Spinal cord (tissue), 9 donors: ENCODE measurements at regions not wholly inside any gene's neighbourhood (a gene's known extent, or its start where the extent isn't known, plus 50 kb on each side); places are given as distances from the start of the nearest gene placed in this dataset.

Experiments used
- DNase-seq, 6 donors: peaks; one replicate each; pipeline versions ENCODE4 v3.0.0 to v3.0.0-alpha.2; 2013 to 2015; ENCODE audit warnings: low spot score in 6 of 6, low read depth in 4 of 6
- H3K27ac ChIP-seq: one replicate; pipeline ENCODE4 v1.5.1; 2013; ENCODE audit warnings: low read depth, low read length, control low read depth
- H3K27me3 ChIP-seq: one replicate; pipeline ENCODE4 v1.6.1; 2013; ENCODE audit warnings: low read length; ENCODE audit not compliant: control insufficient read depth, insufficient read depth
- H3K36me3 ChIP-seq: one replicate; pipeline ENCODE4 v1.6.1; 2013; ENCODE audit warnings: low read length; ENCODE audit not compliant: control insufficient read depth, insufficient read depth
- H3K4me1 ChIP-seq: one replicate; pipeline ENCODE4 v1.6.1; 2013; ENCODE audit warnings: low read length; ENCODE audit not compliant: control insufficient read depth, insufficient read depth
- H3K4me3 ChIP-seq: one replicate; pipeline ENCODE4 v1.5.1; 2013; ENCODE audit warnings: low read depth, low read length, control low read depth
- H3K9me3 ChIP-seq: one replicate; pipeline ENCODE4 v1.6.1; 2013; ENCODE audit warnings: low read length; ENCODE audit not compliant: control insufficient read depth, insufficient read depth
- WGBS: methylation state at CpG from one replicate; pipeline ENCODE4 v1.1.5; 2013; ENCODE audit warnings: missing lambda C conversion rate; ENCODE audit not compliant: insufficient coverage; 5-methylcytosine and 5-hydroxymethylcytosine counted together
- donor health status: healthy.

- DNase-seq, result no peak
- Histone ChIP-seq H3K9me3 (no peaks in the 10 kb centered on the region), H3K4me3 (no peak overlapping the region), H3K36me3 (no peaks in the 10 kb centered on the region), H3K27me3 (peaks cover 2% of the 10 kb centered on the region), H3K4me1 (peaks cover 16% of the 10 kb centered on the region), H3K27ac (no peak overlapping the region)
- 82% methylated on average over 16 of the region's 18 CpGs for WGBS
These were observed 73.4 kb upstream of the FRMD1 start for GRCh38 chr6:168152306-168152963.

- WGBS, result 69% methylated on average over 25 of the region's 28 CpGs
- peak in 2 of 6 donors; percentile 71 to 83 for DNase-seq
- no peak overlapping the region for H3K27ac ChIP-seq
- no peaks in the 10 kb centered on the region for H3K9me3 ChIP-seq
- H3K36me3 ChIP-seq, result no peaks in the 10 kb centered on the region
- no peak overlapping the region for H3K4me3 ChIP-seq
- H3K27me3 ChIP-seq, result peaks cover 2% of the 10 kb centered on the region
- H3K4me1 ChIP-seq, result peaks cover 7% of the 10 kb centered on the region
These were observed 71.7 kb upstream of the FRMD1 start for GRCh38 chr6:168150551-168151320.

- DNase-seq, result no peak
- WGBS, result 75% methylated on average over 8 of the region's 14 CpGs
These were observed 70.0 kb upstream of the FRMD1 start for GRCh38 chr6:168149015-168149414.

GRCh38 chr6:168148231-168148849, 69.3 kb upstream of the FRMD1 start:
- H3K27me3 ChIP-seq, result peaks cover 2% of the 10 kb centered on the region
- WGBS, result 81% methylated on average over 10 of the region's 14 CpGs
- H3K27ac ChIP-seq, result no peak overlapping the region
- no peak overlapping the region for H3K4me3 ChIP-seq
- H3K36me3 ChIP-seq, result no peaks in the 10 kb centered on the region
- H3K4me1 ChIP-seq, result peaks cover 7% of the 10 kb centered on the region
- no peak for DNase-seq
- no peaks in the 10 kb centered on the region for H3K9me3 ChIP-seq

More at GRCh38 chr6:168149015-168149414, 70.0 kb upstream of the FRMD1 start:
- no peaks in the 10 kb centered on the region for H3K9me3 ChIP-seq
- no peak overlapping the region for H3K27ac ChIP-seq
- H3K27me3 ChIP-seq, result peaks cover 2% of the 10 kb centered on the region
- H3K4me1 ChIP-seq, result peaks cover 7% of the 10 kb centered on the region
- H3K4me3 ChIP-seq, result no peak overlapping the region
- no peaks in the 10 kb centered on the region for H3K36me3 ChIP-seq

- Histone ChIP-seq H3K9me3 (no peaks in the 10 kb centered on the region), H3K4me3 (no peak overlapping the region), H3K4me1 (peaks cover 7% of the 10 kb centered on the region), H3K27ac (no peak overlapping the region), H3K36me3 (no peaks in the 10 kb centered on the region), H3K27me3 (peaks cover 2% of the 10 kb centered on the region)
- no CpG with 5 or more reads among the region's 4 CpGs for WGBS
- DNase-seq, result peak in 2 of 6 donors; percentile 64 to 70
These were observed 68.3 kb upstream of the FRMD1 start for GRCh38 chr6:168147205-168147738.

- Histone ChIP-seq H3K27me3 (no peaks in the 10 kb centered on the region), H3K9me3 (no peaks in the 10 kb centered on the region), H3K4me1 (peaks cover 6% of the 10 kb centered on the region), H3K4me3 (no peak overlapping the region), H3K36me3 (no peaks in the 10 kb centered on the region), H3K27ac (no peak overlapping the region)
- no peak for DNase-seq
- whole genome bisulfite sequencing, result 90% methylated on average over 10 of the region's 12 CpGs
These were observed 67.0 kb upstream of the FRMD1 start for GRCh38 chr6:168145747-168146596.

GRCh38 chr6:168139121-168139520, 60.1 kb upstream of the FRMD1 start:
- WGBS, result 82% methylated on average over 4 of the region's 4 CpGs
- H3K4me3 ChIP-seq, result no peak overlapping the region
- DNase-seq, result no peak
- no peak overlapping the region for H3K27ac ChIP-seq
- H3K9me3 ChIP-seq, result no peaks in the 10 kb centered on the region
- no peaks in the 10 kb centered on the region for H3K27me3 ChIP-seq
- peaks cover 3% of the 10 kb centered on the region for H3K4me1 ChIP-seq
- no peaks in the 10 kb centered on the region for H3K36me3 ChIP-seq

- Histone ChIP-seq H3K36me3 (no peaks in the 10 kb centered on the region), H3K4me1 (peaks cover 10% of the 10 kb centered on the region), H3K27me3 (no peaks in the 10 kb centered on the region), H3K9me3 (no peaks in the 10 kb centered on the region), H3K27ac (no peak overlapping the region), H3K4me3 (no peak overlapping the region)
- 81% methylated on average over 5 of the region's 6 CpGs for WGBS
- no peak for DNase-seq
These were observed 59.4 kb upstream of the FRMD1 start for GRCh38 chr6:168138436-168138835.

GRCh38 chr6:168137024-168137423, 58.0 kb upstream of the FRMD1 start:
- Histone ChIP-seq H3K9me3 (no peaks in the 10 kb centered on the region), H3K27me3 (no peaks in the 10 kb centered on the region), H3K36me3 (no peaks in the 10 kb centered on the region), H3K27ac (no peak overlapping the region), H3K4me3 (no peak overlapping the region), H3K4me1 (peaks cover 24% of the 10 kb centered on the region)
- no peak for DNase-seq
- WGBS, result 94% methylated on average over 9 of the region's 9 CpGs
